PC-9 (cell line): ENCODE measurements at regions not wholly inside any gene's neighbourhood (a gene's known extent, or its start where the extent isn't known, plus 50 kb on each side); places are given as distances from the start of the nearest gene placed in this dataset.

Experiments used
- BruUV-seq: library from RNA; stranded (reverse); fragments of 400-500 nt; replicated peaks from 2 replicates; lab custom pipeline; 2021; lab: Mats Ljungman, UMichigan
- CTCF ChIA-PET: fragments of 300-600 bp; sonication (Branson Sonifier 250); formaldehyde crosslinking; loops from one replicate; lab custom pipeline; 2022; ENCODE audit warnings: antibody characterized with exemption; lab: Charles Lee
- POLR2A ChIA-PET: fragments of 300-600 bp; sonication (Branson Sonifier 250); formaldehyde crosslinking; loops from one replicate; lab custom pipeline; 2022; ENCODE audit warnings: antibody characterized with exemption; ENCODE audit not compliant: unreplicated experiment; lab: Charles Lee
- DNase-seq, 2 experiments: peaks; one replicate each; pipeline versions ENCODE4 v3.0.0 to v3.0.0-alpha.2; 2015 to 2022; ENCODE audit warnings: mixed read lengths in 1 of 2
- H2AFZ ChIP-seq: fragments of 200-600 bp; sonication (generic); 2 replicates; pipeline ENCODE4 v1.8.1; 2017; ENCODE audit warnings: antibody characterized with exemption
- H3F3A ChIP-seq: fragments of 200-600 bp; sonication (generic); 2 replicates; pipeline ENCODE4 v1.8.1; 2017; ENCODE audit warnings: antibody characterized with exemption, mild to moderate bottlenecking, low read depth; ENCODE audit not compliant: insufficient read depth
- H3K27ac ChIP-seq: fragments of 200-600 bp; sonication (generic); 2 replicates; pipeline ENCODE4 v1.6.1; 2016; ENCODE audit warnings: mixed run types
- H3K27me3 ChIP-seq: fragments of 200-600 bp; sonication (generic); 2 replicates; pipeline ENCODE4 v1.6.1; 2016; ENCODE audit warnings: low read depth, mixed run types; ENCODE audit not compliant: insufficient read depth
- H3K36me3 ChIP-seq: fragments of 200-600 bp; sonication (generic); 2 replicates; pipeline ENCODE4 v1.6.1; 2016; ENCODE audit warnings: low read depth, mixed run types
- H3K4me1 ChIP-seq: fragments of 200-600 bp; sonication (generic); replicated peaks from 2 replicates; pipeline ENCODE4 v1.6.1; 2016; ENCODE audit warnings: mixed run types; ENCODE audit not compliant: insufficient read depth
- H3K4me2 ChIP-seq: fragments of 200-600 bp; sonication (generic); 2 replicates; pipeline ENCODE4 v1.6.1; 2017; ENCODE audit warnings: mixed run types
- H3K4me3 ChIP-seq: fragments of 200-600 bp; sonication (generic); 2 replicates; pipeline ENCODE4 v1.6.1; 2016; ENCODE audit warnings: mixed run types
- H3K79me2 ChIP-seq: fragments of 200-600 bp; sonication (generic); 2 replicates; pipeline ENCODE4 v1.6.1; 2017; ENCODE audit warnings: low read depth, mixed run types
- H3K9me2 ChIP-seq: fragments of 200-600 bp; sonication (generic); 2 replicates; pipeline ENCODE4 v1.8.1; 2017; ENCODE audit warnings: mild to moderate bottlenecking; ENCODE audit not compliant: insufficient read depth
- H3K9me3 ChIP-seq: fragments of 200-600 bp; sonication (generic); 2 replicates; pipeline ENCODE4 v1.8.1; 2016; ENCODE audit warnings: low read depth; ENCODE audit not compliant: insufficient read depth
- H4K20me1 ChIP-seq: fragments of 200-600 bp; sonication (generic); 2 replicates; pipeline ENCODE4 v1.8.1; 2017; ENCODE audit not compliant: insufficient read depth
- CTCF ChIP-seq: fragments of 200-600 bp; sonication (generic); conservative IDR thresholded peaks from 2 replicates; pipeline ENCODE4 v1.6.1; 2017; ENCODE audit warnings: mixed run types, antibody characterized with exemption, mild to moderate bottlenecking, moderate library complexity
- EZH2 ChIP-seq: fragments of 200-600 bp; sonication (generic); IDR thresholded peaks from 2 replicates; pipeline ENCODE4 v1.8.0; 2017; ENCODE audit warnings: antibody characterized with exemption, low read depth
- intact Hi-C: fragments of 100-400 bp; cut with micrococcal nuclease; formaldehyde crosslinking; loops from one replicate; pipeline ENCODE4 v1.10.0; 2022; ENCODE audit not compliant: unreplicated experiment

DNA sequence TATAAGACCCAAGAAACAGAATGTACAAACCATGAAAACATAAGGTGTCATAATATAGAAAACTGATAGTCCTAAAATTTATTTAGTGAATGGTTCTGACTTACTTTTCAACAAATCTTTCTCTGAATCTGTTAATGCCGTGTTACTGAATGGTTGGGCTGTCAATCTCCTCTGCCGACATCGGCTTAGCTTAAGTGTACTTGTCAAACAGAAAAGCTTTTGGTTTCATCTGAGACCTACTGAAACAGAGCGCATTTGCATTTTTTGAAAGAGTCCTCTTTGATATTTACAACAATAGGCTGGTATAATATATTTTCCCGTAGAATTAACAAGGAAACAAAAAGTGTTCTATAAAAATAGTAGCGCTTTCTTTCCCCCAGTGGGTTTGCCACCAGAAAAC is 120.9 kb upstream of the ZNF804B start:
- H4K20me1 ChIP-seq, result no peaks in the 10 kb centered on the region
- H3K4me3 ChIP-seq, result no peak overlapping the region
- intact Hi-C loops, result no loop called here
- CTCF ChIA-PET, result no interaction called here
- no peaks in the 10 kb centered on the region for H3K4me1 ChIP-seq
- BruUV-seq, result no TSS peak
- TF ChIP-seq CTCF (no peak), EZH2 (no peak)
- H3K9me3 ChIP-seq, result no peaks in the 10 kb centered on the region
- no peaks in the 10 kb centered on the region for H3K79me2 ChIP-seq
- POLR2A ChIA-PET, result no interaction called here
- H3K27me3 ChIP-seq, result no peaks in the 10 kb centered on the region
- no peaks in the 10 kb centered on the region for H3K9me2 ChIP-seq
- no peak overlapping the region for H2AFZ ChIP-seq
- no peak for DNase-seq
- H3K27ac ChIP-seq, result no peak overlapping the region
- no peaks in the 10 kb centered on the region for H3K36me3 ChIP-seq
- no peak overlapping the region for H3K4me2 ChIP-seq
- no peaks in the 10 kb centered on the region for H3F3A ChIP-seq

DNA sequence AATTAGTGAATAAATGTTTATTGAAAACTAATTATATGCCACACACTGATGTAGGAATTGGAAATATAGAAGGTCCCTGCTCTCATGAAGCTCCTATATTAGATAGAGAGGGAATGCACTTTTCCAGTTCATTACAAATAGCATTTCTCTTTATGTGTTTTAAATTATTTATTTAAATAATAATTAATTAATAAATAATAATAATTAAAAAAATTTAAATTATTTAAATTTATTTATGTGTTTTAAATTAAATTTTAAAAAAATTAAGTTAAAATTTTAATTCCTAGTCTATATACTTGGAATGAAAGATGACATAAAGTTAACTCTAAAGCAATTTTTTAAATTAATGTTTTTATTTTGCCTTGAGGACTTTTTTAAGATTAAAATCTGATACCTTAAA is 121.7 kb upstream of the ZNF804B start:
- ChIA-PET POLR2A (no interaction called here), CTCF (no interaction called here)
- no peaks in the 10 kb centered on the region for H3K27me3 ChIP-seq
- no peak overlapping the region for H3K4me3 ChIP-seq
- H3K4me1 ChIP-seq, result no peaks in the 10 kb centered on the region
- no peaks in the 10 kb centered on the region for H3F3A ChIP-seq
- H3K4me2 ChIP-seq, result no peak overlapping the region
- no peak overlapping the region for H2AFZ ChIP-seq
- H3K9me3 ChIP-seq, result no peaks in the 10 kb centered on the region
- BruUV-seq, result no TSS peak
- H3K9me2 ChIP-seq, result no peaks in the 10 kb centered on the region
- no peak for DNase-seq
- no peaks in the 10 kb centered on the region for H4K20me1 ChIP-seq
- no peaks in the 10 kb centered on the region for H3K36me3 ChIP-seq
- TF ChIP-seq EZH2 (no peak), CTCF (no peak)
- no peaks in the 10 kb centered on the region for H3K79me2 ChIP-seq
- intact Hi-C loops, result no loop called here
- H3K27ac ChIP-seq, result no peak overlapping the region

- POLR2A ChIA-PET, result no interaction called here
- H3K27me3 ChIP-seq, result no peaks in the 10 kb centered on the region
- no peaks in the 10 kb centered on the region for H3K36me3 ChIP-seq
- no peak overlapping the region for H3K27ac ChIP-seq
- H3K9me3 ChIP-seq, result no peaks in the 10 kb centered on the region
- no peaks in the 10 kb centered on the region for H3F3A ChIP-seq
- no peak overlapping the region for H2AFZ ChIP-seq
- no peaks in the 10 kb centered on the region for H4K20me1 ChIP-seq
- TF ChIP-seq EZH2, result no peak
- no peak for TF ChIP-seq CTCF
- no peaks in the 10 kb centered on the region for H3K9me2 ChIP-seq
- no peak overlapping the region for H3K4me2 ChIP-seq
- H3K4me1 ChIP-seq, result no peaks in the 10 kb centered on the region
- no TSS peak for BruUV-seq
- no peaks in the 10 kb centered on the region for H3K79me2 ChIP-seq
- DNase-seq, result no peak
- intact Hi-C loops, result no loop called here
- CTCF ChIA-PET, result no interaction called here
- no peak overlapping the region for H3K4me3 ChIP-seq
Observed at GRCh38 chr7:88635149-88635548, 124.4 kb upstream of the ZNF804B start.
